ENCODE measurements at regions not wholly inside any gene's neighbourhood (a gene's known extent, or its start where the extent isn't known, plus 50 kb on each side); places are given as distances from the start of the nearest gene placed in this dataset.

GRCh38 chr7:67690700-67691099 lies 694.1 kb downstream of the TYW1 start:
- TF ChIP-seq, protein P1, sequence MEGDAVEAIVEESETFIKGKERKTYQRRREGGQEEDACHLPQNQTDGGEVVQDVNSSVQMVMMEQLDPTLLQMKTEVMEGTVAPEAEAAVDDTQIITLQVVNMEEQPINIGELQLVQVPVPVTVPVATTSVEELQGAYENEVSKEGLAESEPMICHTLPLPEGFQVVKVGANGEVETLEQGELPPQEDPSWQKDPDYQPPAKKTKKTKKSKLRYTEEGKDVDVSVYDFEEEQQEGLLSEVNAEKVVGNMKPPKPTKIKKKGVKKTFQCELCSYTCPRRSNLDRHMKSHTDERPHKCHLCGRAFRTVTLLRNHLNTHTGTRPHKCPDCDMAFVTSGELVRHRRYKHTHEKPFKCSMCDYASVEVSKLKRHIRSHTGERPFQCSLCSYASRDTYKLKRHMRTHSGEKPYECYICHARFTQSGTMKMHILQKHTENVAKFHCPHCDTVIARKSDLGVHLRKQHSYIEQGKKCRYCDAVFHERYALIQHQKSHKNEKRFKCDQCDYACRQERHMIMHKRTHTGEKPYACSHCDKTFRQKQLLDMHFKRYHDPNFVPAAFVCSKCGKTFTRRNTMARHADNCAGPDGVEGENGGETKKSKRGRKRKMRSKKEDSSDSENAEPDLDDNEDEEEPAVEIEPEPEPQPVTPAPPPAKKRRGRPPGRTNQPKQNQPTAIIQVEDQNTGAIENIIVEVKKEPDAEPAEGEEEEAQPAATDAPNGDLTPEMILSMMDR (IDR thresholded peaks at IDR 0.05 in 4 of 5, conservative IDR thresholded peaks at IDR 0.05 in 1 of 5), result no peak
- TF ChIP-seq POLR2A (IDR thresholded peaks at IDR 0.05), result no peak

All from gastrocnemius medialis (tissue), 4 donors.